ENCODE measurements at regions not wholly inside any gene's neighbourhood (a gene's known extent, or its start where the extent isn't known, plus 50 kb on each side); places are given as distances from the start of the nearest gene placed in this dataset.
"Not testable (repeated sequence)": the region's sequence is repeated elsewhere in the genome, so short reads cannot be mapped to it uniquely, and the experiment has no call there.

DNA sequence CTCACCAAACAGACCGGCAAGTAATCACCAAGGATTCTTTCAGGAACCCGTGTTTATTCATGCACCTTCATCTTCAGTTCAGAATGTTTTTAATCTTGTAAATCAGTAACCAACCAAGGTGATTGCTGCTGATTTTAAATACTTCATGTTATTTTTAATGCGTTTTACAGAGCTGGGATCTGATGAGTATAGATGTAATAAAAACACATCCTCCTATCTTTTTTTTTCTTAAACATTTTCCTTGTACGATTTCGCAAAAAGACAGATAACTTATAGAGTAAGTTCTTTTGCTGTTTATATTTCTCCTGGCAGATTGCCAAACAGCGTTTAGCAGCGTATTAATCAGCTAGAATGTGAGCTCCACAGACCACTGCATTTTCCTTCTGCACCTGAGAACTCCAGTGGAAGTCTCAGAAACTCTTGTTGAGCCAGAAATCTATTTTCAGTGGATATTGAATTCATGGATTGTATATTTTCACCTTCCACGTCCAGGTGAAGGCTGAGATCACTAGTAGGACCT, 397.8 kb upstream of the NRP1 start:
- no peak for DNase-seq

DNA sequence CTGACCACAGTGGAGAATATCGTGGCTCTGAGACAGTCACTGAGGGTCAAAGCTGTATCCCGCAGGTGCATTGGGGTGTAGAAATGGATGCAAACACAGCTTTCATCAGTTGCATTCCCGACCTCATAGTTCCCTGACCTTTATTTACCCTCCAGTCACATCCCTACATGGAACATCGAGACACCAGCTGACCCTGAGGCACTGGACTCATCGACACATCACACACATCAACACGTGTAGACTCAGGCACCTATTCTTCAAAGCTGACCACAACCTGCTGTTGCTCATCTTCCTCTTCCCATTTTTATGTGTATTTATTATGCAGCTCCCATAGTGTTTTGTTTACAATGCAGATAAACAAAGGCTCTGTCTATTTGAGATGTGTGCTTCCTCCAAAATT, 396.9 kb upstream of the NRP1 start:
- no peak for DNase-seq

DNA sequence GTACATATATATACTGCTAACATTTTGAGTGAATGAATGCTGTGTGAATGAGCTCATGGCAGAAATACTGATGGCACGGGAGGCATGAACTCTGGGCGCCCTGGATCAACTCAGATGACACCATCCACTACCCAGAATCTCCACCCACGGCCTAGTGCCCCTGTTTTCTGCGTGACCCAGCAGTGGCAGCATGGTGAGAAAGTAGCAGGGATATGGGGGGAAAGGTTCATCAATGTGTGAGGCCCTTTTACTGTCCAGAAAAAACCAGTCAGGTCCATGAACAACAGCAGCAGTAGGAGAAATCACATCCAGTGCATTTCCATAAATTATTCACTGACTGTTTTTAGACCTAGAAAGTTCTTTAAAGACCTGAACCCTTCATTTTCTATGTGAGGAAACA, 391.0 kb upstream of the NRP1 start:
- no peak for DNase-seq

DNA sequence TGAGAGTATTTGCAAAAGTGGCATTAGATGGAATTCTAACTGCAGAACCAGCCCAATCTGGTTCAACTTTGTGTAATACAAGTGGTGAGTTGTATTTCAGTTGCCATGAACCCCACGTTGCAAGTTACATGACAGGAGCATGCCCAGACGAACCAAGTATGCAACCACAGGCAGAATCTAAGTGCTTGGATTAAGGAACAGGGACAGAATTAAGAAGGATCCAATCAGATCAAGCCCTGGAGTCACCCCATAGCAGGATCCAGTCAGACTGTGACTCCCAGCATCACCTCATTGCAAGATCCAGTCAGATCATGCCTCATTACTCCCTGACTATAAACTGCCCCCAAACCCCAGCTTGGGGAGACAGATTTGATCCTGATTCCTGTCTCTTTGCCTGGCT, 388.7 kb upstream of the NRP1 start:
- DNase-seq = no peak

DNA sequence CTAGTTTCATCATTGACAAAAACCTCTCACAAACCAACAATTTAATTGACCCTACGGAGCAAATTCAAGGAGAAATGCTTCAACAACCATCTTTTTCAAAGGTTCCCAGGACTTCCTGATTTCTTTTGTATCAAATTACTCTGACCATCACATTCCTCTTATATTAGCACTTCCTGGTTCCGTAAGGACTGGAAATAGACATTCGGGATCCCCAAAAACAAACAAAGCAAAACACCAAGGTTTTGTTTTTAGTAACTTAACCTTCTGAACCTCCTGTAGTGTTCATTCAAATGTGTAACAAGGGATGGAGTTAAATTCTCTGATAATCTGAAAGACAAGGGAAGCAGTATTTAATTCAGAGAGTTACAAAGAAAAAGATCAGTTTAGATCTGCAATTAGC, 387.6 kb upstream of the NRP1 start:
- DNase-seq = no peak

DNA sequence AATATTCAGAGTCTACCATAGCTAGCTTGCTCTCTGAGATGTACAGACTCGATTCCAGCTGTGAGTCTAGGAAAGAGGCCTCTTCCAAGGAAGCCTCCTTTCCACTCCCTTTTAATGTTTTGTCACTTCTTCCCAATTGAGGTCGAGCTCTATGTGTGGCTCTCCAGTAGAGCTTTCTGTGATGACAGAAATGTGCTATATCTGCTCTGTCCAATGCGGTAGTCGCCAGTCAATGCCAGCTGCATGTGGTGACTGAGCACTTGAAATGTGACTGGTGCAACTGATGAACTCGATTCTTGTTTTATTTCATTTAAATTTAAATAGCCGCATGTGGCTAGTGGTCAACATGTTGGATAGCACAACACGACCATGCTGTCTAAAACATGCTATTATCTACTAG, 387.0 kb upstream of the NRP1 start:
- no peak for DNase-seq

DNA sequence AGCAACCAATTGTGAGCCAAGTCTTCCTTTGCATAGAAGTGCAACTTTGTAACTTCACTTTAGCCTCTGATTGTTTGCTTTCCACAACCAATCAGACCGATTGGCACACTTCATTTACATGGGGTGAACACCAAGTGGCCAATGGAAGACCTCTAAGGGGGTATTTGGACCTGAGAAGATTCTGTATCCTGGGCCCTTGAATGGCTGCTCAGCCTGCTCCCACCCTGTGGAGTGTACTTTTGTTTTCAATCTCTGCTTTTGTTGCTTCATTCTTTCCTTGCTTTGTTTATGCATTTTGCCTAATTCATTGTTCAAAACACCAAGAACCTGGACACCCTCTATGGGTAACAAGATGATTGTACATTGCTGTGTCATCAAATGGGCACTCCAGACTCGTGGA, 385.7 kb upstream of the NRP1 start:
- no peak for DNase-seq

DNA sequence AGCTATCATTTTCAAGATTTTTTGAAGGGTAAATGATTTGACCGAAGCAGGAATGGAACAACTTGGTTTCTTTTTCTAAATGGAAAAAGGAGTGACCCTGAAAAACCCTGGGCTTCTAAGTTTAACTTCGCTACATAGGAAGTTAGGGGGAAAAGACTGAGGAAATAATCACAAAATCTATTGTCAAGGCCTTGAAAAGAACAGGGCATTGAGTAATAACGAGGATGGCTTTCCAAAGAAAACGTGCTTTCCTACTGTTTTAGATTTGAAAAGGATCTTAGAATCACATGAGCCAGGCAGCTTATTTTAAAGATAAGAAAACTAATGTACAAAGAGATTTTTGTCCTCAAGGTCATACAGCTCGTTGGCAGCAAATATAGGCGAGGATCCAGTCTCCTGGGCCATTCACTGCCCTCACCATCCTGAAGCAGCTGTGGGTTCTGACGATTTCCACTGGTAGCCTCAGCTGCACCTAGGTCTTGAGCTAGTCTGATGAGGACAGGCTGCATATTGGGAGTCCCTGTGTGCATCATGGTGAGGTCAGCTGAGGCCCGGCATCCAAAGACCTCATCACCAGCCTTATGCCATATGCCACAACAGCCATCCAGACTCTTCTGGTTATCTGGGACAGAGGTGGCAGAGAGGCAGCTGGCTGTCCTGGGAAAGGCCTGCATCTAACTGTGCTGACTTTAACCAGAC, 384.7 kb upstream of the NRP1 start:
- no peak for DNase-seq

DNA sequence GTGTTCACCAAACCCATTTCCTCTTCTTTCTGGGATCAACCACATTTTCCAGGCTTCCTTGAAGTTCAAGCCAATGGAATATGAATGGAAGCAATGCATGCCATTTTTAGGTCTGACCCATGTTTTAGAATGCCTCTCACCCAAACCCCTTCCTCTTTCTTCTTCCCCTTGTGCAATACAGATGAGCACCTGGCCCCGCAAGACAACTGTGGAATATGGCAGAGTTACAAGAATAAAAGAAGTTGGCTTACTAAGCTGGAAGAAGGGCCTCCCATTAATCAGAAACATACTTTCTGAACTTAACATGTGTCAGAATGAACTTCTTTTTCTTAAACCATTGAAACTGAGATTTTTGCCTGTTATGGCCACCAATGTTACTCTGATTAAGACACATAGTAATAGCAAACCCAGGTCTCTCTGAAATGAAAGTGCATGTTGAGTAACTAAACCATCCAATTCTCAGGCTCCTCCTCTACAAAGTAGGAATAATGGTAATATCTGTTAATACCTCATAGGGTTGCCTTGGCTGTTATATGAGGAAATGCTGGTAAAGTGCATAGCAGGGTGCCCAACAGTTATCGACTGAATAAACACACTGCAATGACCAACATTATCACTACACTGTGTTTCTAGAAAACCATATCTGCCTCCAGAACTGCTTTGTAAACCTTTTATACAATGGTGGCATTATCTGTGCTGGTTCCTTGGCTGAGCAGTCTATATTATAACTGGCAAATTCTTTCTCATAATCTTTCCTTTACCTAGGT, 382.2 kb upstream of the NRP1 start:
- DNase-seq = no peak

DNA sequence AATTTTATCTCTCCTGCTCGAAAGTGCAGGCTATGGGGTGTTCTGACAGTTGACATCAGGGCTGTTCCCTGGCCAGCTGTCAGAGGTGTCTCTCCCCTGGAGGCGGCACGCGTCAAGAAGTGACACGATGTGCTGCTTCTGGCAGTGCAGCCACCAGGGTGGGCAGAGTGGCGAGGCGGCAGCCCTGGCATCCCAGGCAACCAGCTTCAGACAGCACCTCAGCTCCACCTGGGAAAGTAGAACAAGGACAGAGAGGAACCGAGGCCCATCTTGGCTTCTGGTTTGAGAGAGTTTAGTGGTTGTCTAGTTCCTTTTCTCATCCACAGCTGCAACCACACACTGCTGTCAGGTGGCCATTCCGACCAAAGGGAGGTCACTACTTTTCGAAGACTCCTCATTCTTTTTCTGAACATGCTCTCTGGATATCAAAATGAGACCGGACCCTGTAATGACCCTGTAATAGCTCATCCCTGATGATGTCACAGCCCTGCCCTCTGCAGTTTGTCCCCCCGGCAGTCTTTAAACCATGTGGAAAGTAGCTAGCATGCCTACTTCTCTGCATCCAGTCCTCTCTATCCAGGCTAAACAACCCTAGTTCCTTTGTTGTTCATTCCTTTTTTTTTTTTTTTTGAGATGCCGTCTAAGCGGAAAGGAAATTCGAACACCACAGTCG, 381.0 kb upstream of the NRP1 start:
- no peak for DNase-seq

DNA sequence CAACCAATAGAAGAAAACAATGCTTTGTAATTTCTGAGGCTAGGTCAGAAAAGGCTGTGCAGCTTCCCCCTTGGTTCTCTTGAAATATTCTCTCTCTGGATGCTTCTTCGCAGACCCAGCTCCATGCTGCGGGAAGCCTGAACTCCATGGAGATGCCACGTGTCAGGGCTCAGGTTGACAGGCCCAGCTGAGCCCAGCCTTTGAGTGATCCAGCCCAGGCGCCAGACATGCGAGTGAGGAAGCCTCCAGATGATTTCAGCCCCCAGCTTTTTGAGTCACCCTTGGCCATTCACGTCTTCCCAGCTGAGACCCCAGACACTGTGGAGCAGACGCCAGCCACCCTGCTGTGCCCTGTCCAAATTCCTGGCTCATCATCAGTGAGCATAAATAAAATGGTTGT, 378.4 kb upstream of the NRP1 start:
- DNase-seq = no peak

DNA sequence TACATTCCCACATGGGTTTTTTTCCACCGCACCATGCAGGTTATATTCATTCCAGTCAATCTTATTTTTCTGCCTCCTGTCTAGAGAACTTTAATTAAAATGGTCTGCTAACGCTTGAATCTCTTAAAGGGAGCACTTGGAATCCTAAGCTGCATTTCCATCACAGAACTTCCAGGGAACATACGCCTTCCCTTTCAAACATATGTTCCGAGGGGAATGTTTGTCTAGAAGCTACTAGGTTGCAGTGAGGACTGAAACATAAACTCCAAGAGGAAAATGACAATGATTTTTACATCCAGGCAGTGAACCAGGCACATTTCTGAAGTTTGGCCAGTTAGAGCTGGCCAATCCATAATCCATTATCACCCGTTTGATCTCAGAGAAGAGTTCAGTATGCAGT, 375.5 kb upstream of the NRP1 start:
- no peak for DNase-seq

DNA sequence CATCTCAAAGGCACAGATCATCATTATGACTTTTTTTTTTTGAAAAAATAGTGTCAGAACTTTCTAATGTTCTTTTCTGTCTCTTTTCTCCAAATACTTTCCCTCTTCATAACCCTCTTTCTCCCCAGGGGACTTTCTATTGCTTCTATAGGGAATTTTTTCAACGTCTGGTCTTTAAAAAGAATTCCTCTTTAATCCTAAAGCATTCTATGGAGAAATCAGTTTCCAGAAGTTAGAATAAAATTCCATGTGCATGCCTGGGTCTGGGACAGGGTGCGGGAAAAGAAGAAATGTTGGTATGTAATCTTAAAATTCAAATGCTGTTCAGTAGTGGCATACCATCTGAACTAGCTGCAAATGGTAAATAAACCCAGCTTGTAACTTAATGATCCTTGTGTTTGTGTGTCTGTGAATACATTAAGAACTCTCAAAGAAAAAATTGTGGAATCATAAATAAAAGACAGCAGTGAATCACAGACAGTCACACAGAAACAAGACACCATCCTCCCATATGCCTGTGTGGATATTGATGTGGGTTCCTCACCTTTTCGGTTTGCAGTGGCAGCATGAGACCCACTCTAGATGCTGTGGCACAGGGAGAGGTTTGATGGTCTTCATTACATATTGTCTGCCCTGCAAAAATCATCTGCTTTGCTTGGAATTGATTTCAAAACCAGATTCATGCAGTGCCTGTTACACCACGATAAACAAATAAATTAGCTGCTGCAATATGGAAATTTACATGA, 374.7 kb upstream of the NRP1 start:
- no peak for DNase-seq

DNA sequence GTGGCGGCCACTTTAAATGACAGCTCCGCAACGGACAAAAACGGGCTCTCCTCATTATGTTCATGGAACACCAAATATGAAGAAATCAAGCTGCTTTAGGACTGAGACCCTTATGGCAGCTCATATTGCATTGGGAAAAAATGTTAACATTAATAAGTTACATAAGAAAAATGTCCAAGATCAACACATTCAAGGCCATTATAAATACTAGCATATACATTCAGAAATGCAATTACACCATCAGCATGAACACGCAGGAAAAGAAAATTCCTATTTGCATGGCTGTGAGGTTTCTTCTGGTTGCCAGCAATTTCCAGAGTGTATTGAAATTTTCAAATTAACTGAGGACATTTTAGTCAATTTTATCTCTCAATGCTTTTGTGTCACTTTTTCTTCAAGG, 374.1 kb upstream of the NRP1 start:
- DNase-seq = no peak

DNA sequence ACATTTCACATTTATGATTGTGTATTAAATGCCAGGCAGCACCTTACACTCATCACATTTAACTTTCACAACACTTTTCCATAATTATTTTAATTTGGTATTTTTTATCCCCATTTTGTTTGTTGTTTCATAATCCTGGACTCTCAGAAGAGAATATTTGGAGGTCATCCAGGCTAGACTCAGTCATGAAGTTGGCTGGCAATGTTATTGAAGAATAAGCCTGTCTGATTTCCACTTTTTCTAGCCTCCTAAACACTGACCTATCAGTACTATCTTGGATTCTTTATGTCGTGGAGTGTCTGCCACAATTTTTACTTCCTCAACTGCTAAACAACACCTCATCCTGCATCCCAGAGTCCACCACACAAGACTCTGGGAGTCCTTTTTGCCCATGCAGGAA, 372.3 kb upstream of the NRP1 start:
- no peak for DNase-seq

DNA sequence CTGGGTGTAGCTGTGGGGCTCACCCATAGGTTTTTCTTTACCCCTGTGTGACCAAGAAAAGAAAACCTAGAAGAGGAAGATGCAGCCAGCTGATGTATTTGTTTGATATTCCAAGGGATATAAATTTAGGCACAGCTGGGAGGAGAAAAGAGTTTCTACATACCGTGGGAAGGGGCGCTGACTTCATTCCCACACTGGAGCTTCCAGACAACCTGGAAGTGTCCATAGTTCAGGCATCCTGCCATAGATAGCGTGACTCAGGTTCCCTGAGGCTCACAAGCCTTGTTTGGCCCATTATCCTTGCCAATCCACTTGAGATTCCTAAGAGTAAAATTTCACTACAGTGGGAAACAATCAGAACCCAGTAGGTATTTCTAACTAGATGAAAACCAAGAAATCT, 371.7 kb upstream of the NRP1 start:
- DNase-seq = no peak

DNA sequence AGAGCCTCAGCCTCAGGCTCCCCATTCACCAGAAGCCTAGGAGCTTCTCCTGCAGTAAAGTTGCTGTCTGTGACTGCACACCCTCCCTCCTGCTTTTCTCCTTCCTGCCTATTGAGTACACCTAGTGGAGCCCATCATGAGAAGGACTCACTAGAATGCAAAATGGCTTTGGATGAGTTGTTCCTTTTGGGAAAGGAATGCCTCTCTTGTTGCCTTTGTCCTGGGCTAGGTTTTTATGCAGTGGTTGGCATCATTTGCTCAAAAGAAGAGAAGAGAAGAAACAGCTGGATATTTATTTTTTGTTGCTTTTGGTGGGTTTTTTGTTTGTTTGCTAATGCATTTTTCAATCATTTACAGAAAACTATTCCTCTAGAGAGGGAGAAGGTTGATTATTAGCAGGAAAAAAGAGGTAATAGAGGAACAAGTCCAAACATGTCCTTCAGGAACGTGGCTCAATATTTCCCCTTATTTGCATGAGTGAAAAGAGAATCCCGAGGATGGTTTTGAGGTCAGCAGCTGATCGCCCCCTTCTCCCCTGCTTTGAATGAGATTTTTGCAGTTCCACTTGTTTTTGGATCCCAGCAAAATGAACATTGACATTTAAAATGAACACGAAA, 369.9 kb upstream of the NRP1 start:
- no peak for DNase-seq

DNA sequence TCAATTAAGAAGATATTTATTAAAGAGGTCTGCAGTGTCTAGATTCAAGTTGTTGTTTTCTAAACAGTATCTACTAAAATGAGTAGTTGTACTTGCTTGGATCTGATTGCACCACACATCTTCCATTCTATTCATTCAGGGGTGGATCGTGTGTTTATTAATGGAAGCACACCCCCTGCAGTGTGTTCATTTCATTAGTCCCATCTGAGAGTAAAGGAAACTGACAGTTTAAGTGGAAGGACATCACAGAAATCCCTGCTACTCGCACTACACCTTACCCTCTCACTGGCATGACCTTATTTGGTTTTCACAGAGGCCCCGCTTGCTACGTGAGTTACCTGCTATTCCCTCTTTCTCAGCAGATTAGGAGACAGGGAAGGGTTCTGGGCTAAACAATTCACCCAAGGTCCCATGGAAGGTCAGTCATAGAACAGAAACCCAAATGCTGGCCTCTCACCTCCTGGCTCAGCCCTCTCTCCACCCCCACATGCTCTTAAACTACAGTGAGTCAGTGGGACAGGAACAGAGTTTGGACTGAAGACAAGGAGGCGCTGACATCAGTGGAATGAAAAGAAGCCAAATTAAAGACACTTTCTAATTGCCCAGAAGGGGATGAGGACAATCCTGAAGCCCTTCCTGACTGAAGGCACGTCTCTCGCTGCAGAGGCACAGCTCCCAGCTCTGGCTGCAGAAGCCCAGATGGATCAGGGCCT, 369.2 kb upstream of the NRP1 start:
- DNase-seq = no peak

DNA sequence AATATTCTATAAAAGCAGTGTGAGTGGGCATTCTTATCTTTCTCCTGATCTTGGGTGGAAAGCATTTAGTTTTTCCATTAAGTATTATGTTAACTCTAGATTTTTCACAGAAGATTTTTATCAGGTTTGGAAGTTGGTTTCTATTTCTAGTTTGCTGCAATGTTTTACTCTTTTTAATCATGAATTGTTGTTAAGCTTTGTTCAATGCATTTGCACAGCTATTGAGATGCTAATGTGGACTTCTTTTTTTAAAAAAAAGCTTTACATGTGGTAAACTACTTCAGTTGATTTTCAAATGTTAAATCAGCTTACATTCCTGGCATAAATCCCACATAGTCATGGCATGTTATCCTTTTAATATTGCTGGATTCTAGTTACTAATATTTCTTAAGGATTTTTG, 363.6 kb upstream of the NRP1 start:
- DNase-seq = no peak

DNA sequence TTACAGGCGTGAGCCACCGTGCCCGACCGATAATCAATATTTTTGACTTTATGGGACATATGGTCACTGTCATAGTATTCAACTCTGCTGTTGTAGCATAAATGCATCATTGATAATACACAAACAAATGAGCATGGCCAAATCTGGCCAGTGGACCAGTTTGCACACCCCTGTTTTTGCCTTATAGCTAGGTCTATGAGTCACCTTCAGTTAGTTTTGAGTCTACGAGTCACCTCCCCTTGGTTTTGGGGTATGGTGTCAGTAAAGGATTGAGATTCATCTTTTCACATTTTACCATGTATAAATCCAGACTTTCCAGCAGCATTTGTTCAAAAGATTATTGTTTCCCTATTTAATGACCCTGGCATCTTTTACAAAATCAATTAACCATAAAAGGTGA, 362.5 kb upstream of the NRP1 start:
- no peak for DNase-seq

DNA sequence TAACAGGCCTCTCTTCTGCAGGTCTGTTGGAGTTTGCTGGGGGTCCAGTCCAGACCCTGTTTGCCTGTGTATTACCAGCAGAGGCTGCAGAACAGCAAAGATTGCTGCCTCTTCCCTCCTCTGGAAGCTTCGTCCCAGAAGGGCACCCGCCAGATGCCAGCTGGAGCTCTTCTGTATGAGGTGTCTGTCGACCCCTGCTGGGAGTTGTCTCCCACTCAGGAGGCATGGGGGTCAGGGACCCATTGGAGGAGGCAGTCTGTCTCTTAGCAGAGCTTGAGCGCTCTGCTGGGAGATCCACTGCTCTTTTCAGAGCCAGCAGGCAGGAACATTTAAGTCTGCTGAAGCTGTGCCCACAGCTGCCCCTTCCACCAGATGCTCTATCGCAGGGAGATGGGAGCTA, 361.1 kb upstream of the NRP1 start:
- DNase-seq = no peak

DNA sequence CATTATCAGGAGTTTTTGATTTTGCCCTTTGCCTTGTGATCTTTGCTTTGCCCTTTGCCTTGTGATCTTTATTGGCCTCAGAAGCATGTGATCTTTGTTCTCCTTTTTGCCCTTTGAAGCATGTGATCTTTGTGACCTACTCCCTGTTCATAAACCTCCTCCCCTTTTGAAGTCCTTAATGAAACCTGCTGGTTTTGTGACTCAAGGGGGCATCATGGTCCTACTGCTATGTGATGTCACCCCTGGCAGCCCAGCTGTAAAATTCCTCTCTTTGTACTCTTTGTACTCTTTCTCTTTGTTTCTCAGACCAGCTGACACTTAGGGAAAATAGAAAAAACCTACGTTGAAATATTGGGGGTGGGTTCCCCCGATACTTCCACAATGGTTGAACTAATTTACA, 356.1 kb upstream of the NRP1 start:
- DNase-seq = not testable (repeated sequence)

All from activated gamma-delta T cell (primary cell).